HK-2 (cell line): ENCODE measurements at regions not wholly inside any gene's neighbourhood (a gene's known extent, or its start where the extent isn't known, plus 50 kb on each side); places are given as distances from the start of the nearest gene placed in this dataset.

ENCODE experiments used
- DNase-seq: peaks from one replicate; pipeline ENCODE4 v3.0.0-alpha.2; 2018; ENCODE audit not compliant: unreplicated experiment

DNA sequence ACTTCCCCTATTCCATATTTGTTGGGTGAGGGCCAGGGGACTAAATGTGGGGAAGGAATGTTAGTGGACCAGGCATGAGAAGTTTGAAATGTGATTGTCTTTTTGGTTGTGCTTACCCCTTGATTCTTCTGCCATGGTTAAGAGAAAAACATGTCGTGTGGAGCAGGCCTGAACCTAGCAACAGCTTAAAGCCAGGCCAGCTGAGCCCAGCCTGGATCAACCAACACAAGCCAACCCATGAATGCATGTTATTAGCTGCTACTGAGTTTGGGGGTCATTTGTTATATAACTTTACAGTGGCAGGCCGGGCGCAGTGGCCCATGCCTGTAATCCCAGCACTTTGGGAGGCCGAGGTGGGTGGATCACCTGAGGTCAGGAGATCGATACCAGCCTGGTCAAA, 52.4 kb upstream of the TRIO start:
- no peak for DNase-seq

DNA sequence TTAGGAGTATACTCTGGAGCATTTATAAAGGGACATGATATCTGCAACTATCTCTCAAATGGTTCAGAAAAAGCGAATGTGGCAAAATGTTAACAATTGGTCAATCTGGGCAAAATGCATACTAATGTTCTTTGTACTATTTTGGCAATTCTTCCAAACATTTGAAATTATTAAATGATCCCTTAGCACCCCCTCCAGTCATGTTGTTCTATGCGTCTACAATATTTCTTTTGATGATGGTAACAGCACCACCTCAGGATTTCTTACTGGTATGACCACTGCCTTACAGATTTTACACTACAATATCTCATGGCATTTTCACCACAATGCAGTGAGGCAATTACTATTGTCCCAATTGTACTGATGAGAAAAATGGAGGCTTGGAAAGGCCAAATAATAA, 52.9 kb upstream of the TRIO start:
- DNase-seq: no peak

DNA sequence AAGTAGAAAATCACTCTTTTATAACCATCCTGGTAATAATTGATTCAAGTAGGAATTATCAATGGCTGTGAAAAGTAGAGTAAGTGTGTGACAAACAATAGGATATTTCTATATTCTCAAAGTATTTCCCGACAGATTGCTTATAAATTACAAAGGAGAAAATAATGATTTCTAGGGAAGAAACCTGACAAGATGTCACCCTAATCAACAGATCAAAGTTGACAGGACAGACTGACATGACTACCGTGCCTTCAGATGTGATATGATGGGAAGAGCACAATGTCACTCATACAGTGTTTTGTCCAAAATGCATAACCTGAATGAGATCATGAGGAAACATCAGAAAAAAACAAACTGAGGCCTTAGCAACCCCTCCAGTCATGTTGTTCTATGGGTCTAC, 53.9 kb upstream of the TRIO start:
- DNase-seq: no peak

DNA sequence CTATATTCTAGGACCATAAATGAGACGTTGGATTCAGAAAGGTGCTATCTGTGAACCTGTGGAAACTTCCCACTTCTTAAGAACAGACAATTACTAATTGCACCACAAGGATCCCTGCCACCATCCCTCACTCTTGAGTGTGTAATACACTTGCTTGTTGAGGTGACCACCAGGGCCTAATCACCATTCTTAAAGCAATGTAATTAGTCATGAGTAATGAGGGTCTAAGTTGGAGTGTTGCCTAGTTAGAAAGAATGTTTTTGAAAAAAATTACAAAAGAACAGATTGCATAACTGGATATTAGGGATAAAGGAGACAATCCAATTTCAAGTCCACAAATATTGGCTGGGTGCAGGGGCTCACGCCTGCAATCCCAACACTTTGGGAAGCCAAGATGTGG, 56.9 kb upstream of the TRIO start:
- DNase-seq: no peak

DNA sequence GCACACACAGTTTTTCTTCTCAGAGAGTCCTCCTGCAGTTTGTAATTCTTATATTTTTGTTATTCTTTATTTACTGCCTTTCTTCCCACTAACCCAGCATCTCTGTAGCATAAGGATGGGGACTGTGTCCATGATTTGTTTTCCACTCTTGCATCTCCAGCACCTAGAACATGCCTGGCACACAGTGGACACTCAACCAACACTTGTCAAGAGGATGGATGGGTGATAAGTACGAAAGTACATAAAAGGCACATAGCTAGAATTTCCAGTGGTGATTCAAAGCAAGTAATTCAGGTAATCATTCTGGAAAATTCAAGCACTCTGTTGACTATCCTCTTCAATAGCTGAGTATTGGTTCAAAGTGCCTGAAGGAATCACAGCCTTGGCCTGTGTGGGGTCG, 60.2 kb upstream of the TRIO start:
- no peak for DNase-seq

DNA sequence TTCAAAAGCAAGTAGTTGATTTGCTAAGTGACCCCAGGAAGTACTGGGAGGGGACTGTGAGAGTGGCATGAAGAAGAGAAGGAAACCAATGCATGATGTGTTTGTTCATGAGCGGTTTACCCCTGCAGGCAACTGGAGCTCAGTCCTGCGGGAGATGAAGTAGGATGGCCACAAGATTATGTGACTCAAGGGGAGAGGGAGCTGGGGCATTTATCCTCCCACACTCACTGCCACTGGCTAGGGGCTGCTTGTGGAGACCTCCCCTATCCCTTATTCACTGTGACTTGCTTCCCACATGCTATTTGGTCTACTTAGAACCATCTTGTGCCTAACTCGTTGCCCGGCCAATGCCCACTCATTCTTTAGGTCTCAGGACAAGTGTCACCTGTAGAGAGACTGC, 60.6 kb upstream of the TRIO start:
- no peak for DNase-seq

DNA sequence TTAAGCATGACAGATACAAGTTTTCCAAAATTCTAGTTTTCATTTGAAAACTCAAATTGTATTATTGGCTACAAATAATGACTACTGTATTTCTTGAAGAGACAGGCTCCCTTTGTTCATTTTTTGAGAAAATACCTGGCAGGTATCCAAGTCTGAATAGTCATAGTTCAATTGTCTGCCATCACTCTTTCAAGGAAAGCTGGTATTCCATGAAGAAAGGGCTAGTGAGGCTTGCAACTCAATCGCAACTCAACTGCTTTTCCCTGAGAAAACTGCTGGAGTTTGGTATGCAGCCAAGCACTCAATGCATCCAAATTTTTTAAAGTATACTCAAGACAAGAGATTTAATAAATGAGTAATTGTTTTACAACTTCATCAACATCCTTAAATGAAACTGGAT, 61.4 kb upstream of the TRIO start:
- no peak for DNase-seq

DNA sequence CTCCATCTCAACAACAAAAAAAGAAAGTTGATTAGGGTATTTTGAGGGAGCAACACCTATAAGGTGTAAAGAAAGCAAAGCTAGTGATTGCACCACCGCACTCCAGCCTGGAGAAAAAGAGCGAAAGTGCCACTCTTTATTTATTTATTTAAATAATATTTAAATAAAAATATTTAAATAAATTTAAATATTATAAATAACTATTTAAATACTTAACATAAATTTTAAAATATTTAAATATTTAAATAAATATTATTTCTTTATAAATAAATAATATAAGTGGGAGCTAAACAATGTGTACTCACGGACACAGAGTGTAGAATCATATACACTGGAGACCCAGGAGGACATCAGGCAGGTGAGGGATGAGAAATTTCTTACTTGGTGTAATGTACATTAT, 64.4 kb upstream of the TRIO start:
- DNase-seq: no peak

DNA sequence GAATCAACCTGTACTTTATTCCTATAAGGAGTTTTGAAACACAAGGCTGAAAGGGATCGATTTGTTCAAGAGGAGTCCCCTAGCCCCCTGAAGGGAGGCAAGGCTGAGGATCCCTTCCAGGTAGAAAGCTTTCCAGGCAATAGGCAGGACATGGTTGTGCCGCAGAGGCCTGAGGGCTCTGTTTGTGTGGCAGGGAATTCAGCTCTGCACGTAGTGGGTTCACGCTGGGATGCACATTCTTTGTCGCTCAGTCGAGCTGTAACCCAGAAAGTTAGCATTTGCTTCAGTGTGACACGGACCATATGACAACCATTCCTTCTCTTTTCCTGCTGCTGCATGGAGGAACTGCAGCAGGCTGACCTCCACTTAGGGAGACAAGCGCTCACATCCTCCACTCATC, 65.6 kb upstream of the TRIO start:
- no peak for DNase-seq

DNA sequence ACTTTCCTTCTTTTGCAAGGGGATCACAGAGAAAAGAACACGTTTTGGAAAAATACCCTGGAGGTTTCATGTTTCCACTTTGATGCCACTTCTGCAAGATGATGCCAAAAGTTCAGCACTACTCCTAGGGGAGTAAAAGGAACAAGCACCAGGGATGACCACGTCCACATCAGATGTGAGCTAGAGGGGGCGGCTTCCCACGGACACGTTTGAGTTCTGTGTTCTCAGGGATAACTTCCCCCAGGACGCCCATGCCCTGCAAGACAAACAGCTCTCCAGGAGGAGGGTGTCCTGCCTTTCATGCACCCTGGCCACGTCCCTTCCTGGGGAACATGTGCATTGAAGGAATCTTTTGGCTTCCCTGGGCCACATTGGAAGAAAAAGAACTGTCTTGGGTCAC, 66.6 kb upstream of the TRIO start:
- DNase-seq: no peak

DNA sequence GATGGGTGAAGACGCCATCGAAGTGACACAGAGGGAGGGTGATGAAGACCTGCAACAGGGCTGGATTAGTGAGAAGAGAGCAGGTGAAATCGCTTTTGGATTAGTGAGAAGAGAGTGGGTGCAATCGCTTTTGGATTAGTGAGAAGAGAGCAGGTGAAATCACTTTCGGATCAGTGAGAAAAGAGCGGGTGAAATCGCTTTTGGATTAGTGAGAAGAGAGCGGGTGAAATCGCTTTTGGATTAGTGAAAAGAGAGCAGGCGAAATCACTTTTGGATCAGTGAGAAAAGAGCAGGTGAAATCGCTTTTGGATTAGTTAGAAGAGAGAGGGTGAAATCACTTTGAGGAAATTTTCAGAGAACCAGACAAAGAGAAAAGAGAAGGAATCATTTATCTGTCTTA, 67.2 kb upstream of the TRIO start:
- DNase-seq: no peak

DNA sequence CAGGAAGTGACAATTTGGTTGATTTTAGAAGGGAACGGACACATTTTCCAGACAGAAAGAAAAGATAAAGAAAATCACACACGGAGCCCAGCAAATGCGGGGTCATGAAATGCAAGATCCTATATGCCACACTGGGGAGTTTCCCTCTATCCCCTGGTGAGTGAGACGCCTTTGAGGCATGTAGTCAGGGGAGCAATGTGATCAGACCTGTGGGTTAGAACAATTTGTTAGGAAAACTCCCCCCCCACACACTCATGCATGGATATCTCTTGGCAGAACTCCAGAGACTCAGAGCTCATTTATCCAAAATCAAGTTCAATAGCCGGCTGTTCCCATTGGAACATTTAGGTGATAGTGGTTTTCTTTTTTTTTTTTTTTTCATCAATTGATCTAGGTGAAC, 71.7 kb upstream of the TRIO start:
- DNase-seq: peak; percentile 41

DNA sequence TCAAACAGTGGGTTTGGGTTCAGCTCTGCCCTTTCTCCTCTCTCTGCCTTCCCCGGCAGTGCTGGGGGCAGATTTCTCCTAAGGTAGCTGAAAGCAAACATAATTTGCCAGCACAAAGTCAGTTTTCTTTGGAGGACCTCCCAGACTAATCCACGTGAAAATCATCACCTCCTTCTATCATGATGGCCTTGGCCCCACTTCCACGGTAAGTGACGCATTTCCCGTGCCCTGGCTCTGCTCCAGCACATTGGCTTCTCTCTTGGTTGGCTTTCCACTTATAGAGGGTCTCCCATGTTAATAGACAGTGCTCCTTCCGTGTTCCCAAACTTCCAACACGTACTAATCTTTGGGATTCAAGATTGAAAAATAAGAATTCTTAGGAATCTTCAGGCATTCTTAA, 74.1 kb upstream of the TRIO start:
- DNase-seq: no peak

DNA sequence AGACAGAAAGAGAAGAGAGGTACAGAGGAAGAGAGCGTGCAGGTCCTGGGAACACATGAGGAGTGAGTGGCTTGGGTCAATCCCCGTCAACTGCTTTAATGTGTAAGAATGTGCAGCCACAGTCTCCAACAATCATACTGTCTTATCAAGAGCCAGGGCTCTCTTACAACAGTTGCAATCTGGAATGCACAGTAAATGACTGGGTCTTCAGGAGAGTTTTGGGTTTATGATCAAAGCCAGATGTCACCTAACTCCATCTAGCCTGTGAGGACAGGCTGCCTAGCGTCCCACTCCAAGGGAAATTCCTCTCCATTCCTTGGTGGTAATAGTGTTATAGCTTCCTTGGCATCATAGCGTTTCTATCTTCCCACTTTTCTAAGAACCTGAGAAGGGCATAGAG, 75.0 kb upstream of the TRIO start:
- DNase-seq: no peak

DNA sequence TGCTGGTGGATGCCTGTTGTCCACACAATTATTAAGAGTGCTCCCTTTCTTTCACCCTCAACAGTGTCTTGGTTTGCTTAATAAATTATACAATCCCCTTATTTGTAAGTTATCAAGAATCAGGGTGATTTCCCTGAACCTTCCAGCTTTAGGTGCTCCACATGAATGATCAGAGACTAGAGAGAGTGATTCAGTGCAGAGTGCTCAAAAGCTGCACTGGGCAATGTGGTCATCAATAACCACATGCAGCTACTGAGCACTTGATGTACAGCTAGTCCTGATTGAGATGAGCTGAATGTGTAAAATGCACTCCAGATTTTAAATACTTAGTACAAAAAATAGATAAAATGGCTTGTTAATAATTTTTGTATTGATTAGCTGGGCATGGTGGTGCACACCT, 76.8 kb upstream of the TRIO start:
- DNase-seq: peak; percentile 32

DNA sequence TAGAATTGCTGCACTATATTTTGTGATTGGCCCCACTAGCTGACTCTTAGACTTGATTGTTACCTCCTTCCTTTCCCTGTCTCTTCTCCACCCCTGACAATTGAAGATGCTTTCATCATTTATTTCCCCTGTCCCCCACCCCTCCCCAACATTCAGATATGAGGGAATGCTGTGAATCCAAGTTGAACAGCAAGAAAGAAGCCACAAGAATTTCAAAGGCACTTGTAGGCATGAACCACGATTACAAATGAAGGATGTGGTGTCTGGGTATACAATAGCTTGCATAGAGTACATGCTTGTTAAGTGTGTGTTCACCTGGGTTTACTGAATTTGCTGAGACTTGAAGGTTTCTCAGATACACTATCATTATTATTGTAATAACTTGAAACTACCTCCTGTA, 78.3 kb upstream of the TRIO start:
- peak; percentile 38 for DNase-seq

DNA sequence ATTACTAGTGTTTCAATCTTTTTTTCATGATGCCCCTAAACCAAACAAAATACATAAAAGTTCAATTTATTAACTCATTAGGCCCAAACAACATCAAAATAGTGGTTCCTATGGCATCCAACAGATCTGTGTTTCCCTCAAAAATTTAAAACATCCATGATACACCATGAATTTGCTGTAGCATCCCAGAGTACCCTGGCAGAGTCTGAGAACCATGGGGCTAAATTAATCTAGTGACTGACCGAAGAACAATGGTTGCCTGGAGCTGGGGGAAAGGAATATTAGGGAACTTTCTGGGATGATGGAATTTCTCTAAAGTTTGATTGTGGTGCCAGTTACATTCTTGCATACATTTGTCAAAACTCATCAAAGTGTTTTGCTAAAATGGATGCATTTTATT, 79.5 kb upstream of the TRIO start:
- DNase-seq: no peak

DNA sequence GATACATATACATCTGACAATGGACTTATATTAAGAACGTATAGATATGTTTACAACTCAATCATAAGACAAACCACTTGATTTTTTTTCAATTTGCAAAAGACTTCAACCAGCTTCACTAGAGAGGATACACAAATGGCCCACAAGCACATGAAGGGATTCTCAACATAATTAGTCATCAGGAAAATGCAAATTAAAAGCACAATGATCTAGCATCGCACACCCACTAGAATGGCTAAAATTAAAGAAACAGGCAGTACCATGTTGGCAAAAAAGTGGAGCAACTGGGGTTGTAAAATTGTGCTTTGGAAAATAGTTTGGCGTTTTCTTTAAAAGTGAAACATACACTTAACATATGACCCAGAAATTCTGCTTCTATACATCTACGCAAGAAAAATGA, 80.0 kb upstream of the TRIO start:
- DNase-seq: no peak

DNA sequence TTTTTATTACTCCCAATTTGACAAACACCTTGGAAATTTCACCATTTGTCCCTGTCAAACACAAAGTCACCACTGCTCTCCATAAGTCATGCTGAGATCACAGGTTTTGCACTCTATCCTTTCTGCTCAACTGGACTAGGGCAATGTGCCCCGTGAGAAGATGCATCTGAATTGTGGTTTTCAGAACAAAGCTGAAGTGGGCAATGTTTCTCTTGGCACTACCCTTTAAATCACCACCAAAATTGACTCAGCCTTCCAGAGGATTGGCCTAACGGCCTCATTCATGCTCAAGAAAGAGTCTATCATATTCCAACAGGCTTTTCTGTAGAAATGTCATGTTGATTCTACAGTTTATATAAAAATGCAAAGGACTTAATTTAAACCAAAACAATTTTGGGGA, 81.0 kb upstream of the TRIO start:
- peak; percentile 28 for DNase-seq

DNA sequence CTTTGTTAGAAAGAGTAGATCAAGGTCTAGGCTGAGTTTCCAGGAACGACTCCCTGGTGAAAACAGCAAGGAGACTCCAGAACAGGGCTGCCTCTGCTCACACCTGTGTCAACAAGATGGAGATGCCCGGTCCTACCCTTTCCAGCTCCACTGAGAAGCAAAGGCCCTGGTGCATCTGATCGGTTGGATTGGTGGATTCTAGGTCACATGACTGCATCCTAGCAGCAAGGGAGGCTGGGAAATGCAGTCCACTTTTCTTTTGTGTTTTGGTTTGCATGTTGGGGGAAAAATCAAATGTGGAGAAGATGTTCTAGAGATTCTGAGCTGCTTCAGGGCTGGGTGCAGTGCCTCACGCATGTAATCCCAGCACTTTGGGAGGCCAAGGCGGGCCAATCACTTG, 82.0 kb upstream of the TRIO start:
- DNase-seq: no peak

DNA sequence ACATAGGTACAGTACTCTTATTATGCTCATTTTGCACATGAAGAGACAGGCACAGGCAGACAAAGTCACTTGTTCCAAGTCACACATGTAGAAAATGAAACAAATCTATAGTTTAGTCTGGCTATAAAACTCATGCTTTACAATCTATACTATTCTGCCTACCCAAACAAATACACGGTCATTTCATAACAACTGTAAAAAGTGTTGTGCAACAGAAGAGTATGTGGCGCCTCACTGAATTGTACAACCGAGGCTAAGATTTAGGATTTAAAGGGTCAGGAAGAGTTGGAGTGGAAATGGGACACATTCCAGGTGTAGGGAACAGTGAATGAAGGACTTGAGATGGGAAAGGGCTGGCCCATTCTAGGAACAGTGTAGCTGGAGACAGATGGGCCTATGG, 82.9 kb upstream of the TRIO start:
- no peak for DNase-seq

DNA sequence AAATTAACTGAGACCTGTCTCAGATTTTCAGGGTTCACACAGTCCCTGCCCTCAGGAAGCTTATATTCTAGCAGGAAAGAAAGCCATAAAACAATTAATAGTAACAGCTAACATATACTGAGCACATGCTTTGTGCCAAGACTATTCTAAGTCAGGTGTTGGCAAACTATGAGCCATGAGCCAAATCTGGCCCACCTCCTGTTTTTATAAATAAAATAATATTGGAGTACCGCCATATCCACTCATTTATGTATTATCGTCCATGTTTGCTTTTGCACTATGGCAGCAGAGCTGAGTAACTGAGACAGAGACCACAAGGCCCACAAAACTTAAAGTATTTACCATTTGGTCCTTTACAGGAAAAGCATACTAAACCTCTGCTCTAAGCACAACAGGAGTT, 83.3 kb upstream of the TRIO start:
- DNase-seq: no peak

DNA sequence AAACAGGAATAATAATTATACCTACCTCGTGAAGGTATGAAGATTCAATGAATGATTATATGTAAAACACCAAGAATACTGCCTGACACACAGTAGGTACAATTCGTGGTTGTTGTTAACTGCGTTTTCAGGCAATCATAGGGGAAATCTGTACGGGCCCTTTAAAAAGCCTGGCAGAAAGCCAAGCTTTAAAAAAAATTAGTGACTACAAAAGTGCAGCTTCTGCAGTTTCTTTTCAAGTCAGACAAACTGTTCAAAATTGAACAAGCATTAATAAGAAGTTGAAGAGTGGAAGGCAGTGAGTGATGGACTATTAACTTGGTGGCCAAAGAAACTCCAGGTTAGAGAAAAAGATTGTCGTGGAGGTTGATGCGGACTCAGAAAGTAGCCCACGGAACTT, 85.9 kb upstream of the TRIO start:
- no peak for DNase-seq

DNA sequence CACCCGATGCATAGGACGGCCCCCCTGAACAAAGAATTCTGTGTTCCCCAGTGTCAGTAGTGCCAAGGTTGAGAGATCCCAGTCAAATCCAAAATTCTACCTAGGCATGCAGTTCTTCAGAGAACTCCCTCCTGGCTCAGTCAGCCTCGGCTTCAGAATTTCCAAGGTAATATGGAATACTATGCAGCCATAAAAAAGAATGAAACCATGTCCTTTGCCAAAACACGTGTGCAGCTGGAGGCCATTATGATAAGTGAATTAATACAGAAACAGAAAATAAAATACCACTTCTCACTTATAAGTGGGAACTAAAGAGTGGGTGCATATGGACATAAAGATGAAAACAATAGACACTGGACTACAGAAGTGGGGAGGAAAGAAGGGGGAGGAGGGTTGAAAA, 87.1 kb upstream of the TRIO start:
- DNase-seq: no peak
